Pancreas (tissue), 10 donors: ENCODE measurements at regions not wholly inside any gene's neighbourhood (a gene's known extent, or its start where the extent isn't known, plus 50 kb on each side); places are given as distances from the start of the nearest gene placed in this dataset.

Experiments used
- ATAC-seq, 4 donors: fragments of 200-7000 bp; cut with Tn5 transposase; one replicate each; pipeline versions ENCODE4 v1.8.0 to v1.9.1; 2020; ENCODE audit warnings: mild to moderate bottlenecking in 4 of 4, moderate library complexity in 4 of 4
- DNase-seq, 6 donors: peaks; one replicate each; pipeline ENCODE4 v3.0.0-alpha.2; 2020
- FAIRE-seq: peaks from 2 replicates; lab custom pipeline; 2012; peaks lifted over from hg19 to GRCh38; lab: Jason Lieb, UNC
- H3K27ac ChIP-seq, 4 donors: fragments of 200-600 bp; sonication (generic); 1 replicate in 3 of 4; 2 replicates in 1 of 4; pipeline versions ENCODE4 v1.5.0 to v1.8.0; 2020
- H3K27me3 ChIP-seq, 4 donors: fragments of 200-600 bp; one replicate each; pipeline ENCODE4 v1.8.0; 2021
- H3K36me3 ChIP-seq, 3 donors: fragments of 200-600 bp; sonication (generic) in 1 of 3; one replicate each; pipeline versions ENCODE4 v1.5.0 to v1.8.0; 2020 to 2021
- H3K4me1 ChIP-seq, 3 donors: fragments of 200-600 bp; one replicate each; pipeline ENCODE4 v1.8.0; 2021
- H3K4me3 ChIP-seq, 4 donors: fragments of 200-600 bp; sonication (generic) in 2 of 4; one replicate each; pipeline versions ENCODE4 v1.5.0 to v1.8.0; 2020 to 2021
- H3K9me3 ChIP-seq, 4 donors: fragments of 200-600 bp; one replicate each; pipeline ENCODE4 v1.8.0; 2021
- WGBS, 2 donors: extraction: QIAGEN DNeasy Blood & Tissue Kit; methylation state at CpG; one replicate each; pipeline ENCODE4 v1.1.7; 2013; 5-methylcytosine and 5-hydroxymethylcytosine counted together
- intact Hi-C, 3 donors: fragments of 100-400 bp; cut with DNase I; formaldehyde crosslinking; loops; one replicate each; pipeline versions ENCODE4 v1.11.1 to v1.14.2; 2022
- TF ChIP-seq, protein P1 (sequence below), 4 donors: fragments of 200-600 bp; sonication (generic) in 3 of 4; IDR thresholded peaks; one replicate each; pipeline versions ENCODE4 v1.5.0 to v1.8.0; 2021; ENCODE audit warnings: antibody characterized with exemption in 4 of 4
- donor health status: healthy with polysubstance abuse.
- donor health status: DM: no; HTN: no; CAD: no; lungs with moderate emphysema.
- donor health status: DM: no; HTN: no; CAD: no.
- donor health status: control.
- donor health status: control.
- donor health status: Bipolar disorder and iron deficiency.
- donor health status: DM: yes; HTN: yes; CAD: no.
- donor health status: DM: no; HTN: no; CAD: no.
- donor health status: DM: no; HTN: no; CAD: no.
- donor health status: DM: yes; HTN: yes; CAD: no.

- H3K4me1 ChIP-seq: no peaks in the 10 kb centered on the region
- FAIRE-seq (no peak), DNase-seq (no peak), ATAC-seq (no peak)
- no peaks in the 10 kb centered on the region for H3K9me3 ChIP-seq
- 81 to 88% methylated on average over 5 of the region's 5 CpGs for WGBS, 2 donors
- no peak overlapping the region for H3K4me3 ChIP-seq
- intact Hi-C loops: no loop called here
- no peaks in the 10 kb centered on the region for H3K36me3 ChIP-seq
- no peak overlapping the region for H3K27ac ChIP-seq
- no peaks in the 10 kb centered on the region for H3K27me3 ChIP-seq
- TF ChIP-seq, protein P1, sequence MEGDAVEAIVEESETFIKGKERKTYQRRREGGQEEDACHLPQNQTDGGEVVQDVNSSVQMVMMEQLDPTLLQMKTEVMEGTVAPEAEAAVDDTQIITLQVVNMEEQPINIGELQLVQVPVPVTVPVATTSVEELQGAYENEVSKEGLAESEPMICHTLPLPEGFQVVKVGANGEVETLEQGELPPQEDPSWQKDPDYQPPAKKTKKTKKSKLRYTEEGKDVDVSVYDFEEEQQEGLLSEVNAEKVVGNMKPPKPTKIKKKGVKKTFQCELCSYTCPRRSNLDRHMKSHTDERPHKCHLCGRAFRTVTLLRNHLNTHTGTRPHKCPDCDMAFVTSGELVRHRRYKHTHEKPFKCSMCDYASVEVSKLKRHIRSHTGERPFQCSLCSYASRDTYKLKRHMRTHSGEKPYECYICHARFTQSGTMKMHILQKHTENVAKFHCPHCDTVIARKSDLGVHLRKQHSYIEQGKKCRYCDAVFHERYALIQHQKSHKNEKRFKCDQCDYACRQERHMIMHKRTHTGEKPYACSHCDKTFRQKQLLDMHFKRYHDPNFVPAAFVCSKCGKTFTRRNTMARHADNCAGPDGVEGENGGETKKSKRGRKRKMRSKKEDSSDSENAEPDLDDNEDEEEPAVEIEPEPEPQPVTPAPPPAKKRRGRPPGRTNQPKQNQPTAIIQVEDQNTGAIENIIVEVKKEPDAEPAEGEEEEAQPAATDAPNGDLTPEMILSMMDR (IDR thresholded peaks at IDR 0.05): no peak
These were observed 509.2 kb upstream of the ZEB2 start for GRCh38 chr2:145029081-145029480.

- H3K36me3 ChIP-seq: no peaks in the 10 kb centered on the region
These were observed 508.4 kb upstream of the ZEB2 start for GRCh38 chr2:145028101-145028920.

DNA sequence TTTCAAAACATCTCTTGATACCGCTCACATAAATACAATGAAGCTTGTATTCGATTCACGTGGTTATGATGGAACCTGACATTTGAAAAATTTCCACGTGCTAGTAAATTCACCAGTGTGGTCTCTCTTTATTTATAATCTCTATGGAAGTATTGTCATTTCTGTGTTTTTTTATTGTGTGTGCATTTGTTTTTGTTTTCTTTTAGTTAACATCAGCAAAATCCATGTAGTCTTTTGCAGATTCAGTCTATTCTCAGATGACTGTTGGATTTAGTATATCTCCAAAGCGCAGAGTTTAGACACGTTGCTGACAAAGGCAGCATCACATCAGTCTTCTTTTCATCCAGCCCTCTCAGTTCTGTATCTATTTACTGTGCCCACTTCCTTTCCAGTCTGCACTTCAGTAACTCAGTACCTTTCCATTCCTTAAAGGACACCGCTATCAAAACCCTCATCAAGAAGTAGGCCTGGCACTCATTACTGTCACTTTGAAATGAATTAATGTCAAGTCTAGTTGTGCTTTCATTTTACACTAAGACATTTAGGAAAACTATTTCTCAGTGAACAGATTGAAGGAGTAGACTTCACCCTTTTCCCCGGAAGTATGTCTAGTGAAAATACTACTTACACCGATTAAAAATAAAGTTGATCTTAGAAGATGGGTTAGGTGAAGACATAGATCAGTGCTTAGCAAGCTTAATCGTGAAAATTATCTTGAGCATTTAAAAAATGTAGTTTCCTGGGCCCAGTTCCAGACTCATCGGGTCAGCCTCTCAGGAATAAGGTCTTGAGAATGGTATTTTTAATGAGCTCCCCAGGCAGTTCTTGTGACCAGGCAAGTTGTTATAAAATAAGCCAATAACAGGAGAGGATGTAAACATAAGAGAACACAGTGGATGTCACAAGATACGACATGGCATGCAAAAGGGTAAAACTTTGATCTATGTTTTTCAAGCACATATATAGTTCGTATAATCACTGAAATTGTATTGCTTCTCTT is 506.8 kb upstream of the ZEB2 start:
- H3K36me3 ChIP-seq: no peaks in the 10 kb centered on the region
- ATAC-seq: no peak
- no peak for DNase-seq
- no peaks in the 10 kb centered on the region for H3K27me3 ChIP-seq
- H3K9me3 ChIP-seq: no peaks in the 10 kb centered on the region
- WGBS, 2 donors: 78 to 83% methylated on average over 13 of the region's 13 CpGs
- no peak overlapping the region for H3K27ac ChIP-seq
- intact Hi-C loops: no loop called here
- H3K4me3 ChIP-seq: no peak overlapping the region
- TF ChIP-seq, protein P1 (IDR thresholded peaks at IDR 0.05): no peak
- H3K4me1 ChIP-seq: no peaks in the 10 kb centered on the region
- FAIRE-seq: no peak

More at GRCh38 chr2:145028101-145028920, 508.4 kb upstream of the ZEB2 start:
- ATAC-seq: no peak
- FAIRE-seq: no peak
- Histone ChIP-seq H3K4me1 (no peaks in the 10 kb centered on the region), H3K4me3 (no peak overlapping the region), H3K27ac (no peak overlapping the region), H3K27me3 (no peaks in the 10 kb centered on the region), H3K9me3 (no peaks in the 10 kb centered on the region)
- no peak for DNase-seq
- intact Hi-C loops: no loop called here
- TF ChIP-seq, protein P1 (IDR thresholded peaks at IDR 0.05): no peak
- 80 to 84% methylated on average over 8 of the region's 8 CpGs for WGBS, 2 donors

DNA sequence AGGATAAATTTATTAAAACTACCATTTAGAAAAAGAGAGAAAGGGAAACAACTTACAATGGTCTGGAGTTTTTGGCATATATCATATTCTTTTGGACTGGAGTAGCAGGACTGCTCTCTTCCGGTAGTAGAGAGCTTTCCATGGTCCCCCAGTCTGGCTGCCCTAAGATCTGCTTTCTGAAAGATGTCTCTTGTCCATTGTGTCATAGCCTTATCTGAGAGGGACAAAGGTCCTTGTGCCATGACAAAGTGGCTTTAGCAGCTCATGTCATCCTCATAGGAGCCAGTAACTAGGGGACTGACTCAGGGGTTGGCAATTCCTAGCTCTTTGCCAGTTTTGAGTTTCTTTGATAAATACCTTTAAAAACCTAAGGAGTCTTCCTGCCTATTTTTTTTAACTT is 505.5 kb upstream of the ZEB2 start:
- H3K4me1 ChIP-seq: no peaks in the 10 kb centered on the region
- H3K9me3 ChIP-seq: no peaks in the 10 kb centered on the region
- no peaks in the 10 kb centered on the region for H3K36me3 ChIP-seq
- FAIRE-seq: no peak
- TF ChIP-seq, protein P1 (IDR thresholded peaks at IDR 0.05): no peak
- H3K4me3 ChIP-seq: no peak overlapping the region
- no peaks in the 10 kb centered on the region for H3K27me3 ChIP-seq
- intact Hi-C loops: no loop called here
- DNase-seq: no peak
- no peak overlapping the region for H3K27ac ChIP-seq
- no peak for ATAC-seq
- 96% methylated on average over 1 of the region's 1 CpG for WGBS, 2 donors
